Activated naive CD4-positive, alpha-beta T cell treated with anti-CD3 and anti-CD28 coated beads, Interleukin-2, amount 10 ng/mL, durations not matched to agents 7 days and 5 days (primary cell): ENCODE measurements at regions not wholly inside any gene's neighbourhood (a gene's known extent, or its start where the extent isn't known, plus 50 kb on each side); places are given as distances from the start of the nearest gene placed in this dataset.
"Not testable (repeated sequence)": the region's sequence is repeated elsewhere in the genome, so short reads cannot be mapped to it uniquely, and the experiment has no call there.

Experiments used
- CTCF ChIA-PET: fragments of 350-600 bp; sonication (Branson Sonifier 250); formaldehyde crosslinking; loops from one replicate; lab custom pipeline; 2021; ENCODE audit warnings: antibody characterized with exemption; lab: Charles Lee
- DNase-seq: peaks from one replicate; pipeline ENCODE4 v3.0.0-alpha.2; 2020
- H3K27ac Mint-ChIP-seq: one replicate; pipeline ENCODE4 v1.8.0; 2021; ENCODE audit warnings: mild to moderate bottlenecking, moderate library complexity, mixed read lengths
- H3K27me3 Mint-ChIP-seq: one replicate; pipeline ENCODE4 v1.8.0; 2021; ENCODE audit warnings: mild to moderate bottlenecking, mixed read lengths
- H3K36me3 Mint-ChIP-seq: one replicate; pipeline ENCODE4 v1.8.0; 2021; ENCODE audit warnings: mixed read lengths
- H3K4me1 Mint-ChIP-seq: one replicate; pipeline ENCODE4 v1.8.0; 2021; ENCODE audit warnings: mixed read lengths
- H3K4me3 Mint-ChIP-seq: one replicate; pipeline ENCODE4 v1.8.0; 2021; ENCODE audit warnings: mild to moderate bottlenecking, moderate library complexity, mixed read lengths
- H3K9me3 Mint-ChIP-seq: one replicate; pipeline ENCODE4 v1.8.0; 2021; ENCODE audit warnings: mixed read lengths

DNA sequence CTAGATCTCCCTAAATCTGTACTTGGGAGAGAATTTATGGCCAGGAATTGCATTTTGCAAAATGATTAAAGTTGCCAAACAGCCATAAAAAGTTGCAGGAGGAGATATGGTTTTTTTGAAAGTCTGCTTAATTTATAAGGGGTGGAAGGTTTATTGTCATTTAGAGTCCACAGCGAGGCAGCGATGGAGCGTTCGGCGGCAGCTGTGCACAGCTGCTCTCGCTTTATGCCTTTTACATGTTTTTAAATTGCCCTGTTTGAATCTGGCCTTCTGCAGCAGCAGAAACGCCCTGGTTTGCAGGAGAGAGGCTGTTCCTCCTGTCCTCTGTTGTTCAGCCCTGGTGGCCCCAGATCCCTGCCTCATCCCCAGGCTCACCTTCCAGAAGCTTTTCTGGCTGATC, 144.9 kb upstream of the POU3F1 start:
- Mint-ChIP-seq H3K27me3 (peaks cover 53% of the 10 kb centered on the region), H3K36me3 (no peaks in the 10 kb centered on the region), H3K9me3 (no peaks in the 10 kb centered on the region), H3K4me1 (no peaks in the 10 kb centered on the region), H3K4me3 (no peak overlapping the region), H3K27ac (no peak overlapping the region)
- DNase-seq = no peak
- CTCF ChIA-PET = no interaction called here

DNA sequence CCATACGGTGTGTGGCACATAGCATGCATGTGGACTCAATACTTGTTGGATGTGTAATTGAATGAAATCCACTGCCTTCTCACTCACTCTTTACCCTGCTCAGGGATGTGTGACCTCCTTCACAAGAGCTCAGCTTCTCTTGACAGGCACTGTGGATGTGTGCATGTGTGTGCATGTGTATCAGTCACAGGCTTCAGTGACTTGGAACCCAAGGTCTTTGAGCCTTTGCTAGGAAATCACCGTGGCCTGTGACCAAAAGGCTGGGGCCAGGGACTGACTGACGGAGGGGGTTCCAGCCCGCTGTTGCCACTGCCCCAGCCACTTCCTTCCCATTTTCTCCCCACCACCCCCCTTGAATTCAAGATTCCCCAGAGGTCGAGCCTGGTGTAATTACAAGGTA, 144.4 kb upstream of the POU3F1 start:
- H3K4me1 Mint-ChIP-seq = no peaks in the 10 kb centered on the region
- no peaks in the 10 kb centered on the region for H3K36me3 Mint-ChIP-seq
- H3K9me3 Mint-ChIP-seq = no peaks in the 10 kb centered on the region
- no peak for DNase-seq
- H3K27me3 Mint-ChIP-seq = peaks cover 50% of the 10 kb centered on the region
- CTCF ChIA-PET = no interaction called here
- H3K27ac Mint-ChIP-seq = no peak overlapping the region
- H3K4me3 Mint-ChIP-seq = no peak overlapping the region

DNA sequence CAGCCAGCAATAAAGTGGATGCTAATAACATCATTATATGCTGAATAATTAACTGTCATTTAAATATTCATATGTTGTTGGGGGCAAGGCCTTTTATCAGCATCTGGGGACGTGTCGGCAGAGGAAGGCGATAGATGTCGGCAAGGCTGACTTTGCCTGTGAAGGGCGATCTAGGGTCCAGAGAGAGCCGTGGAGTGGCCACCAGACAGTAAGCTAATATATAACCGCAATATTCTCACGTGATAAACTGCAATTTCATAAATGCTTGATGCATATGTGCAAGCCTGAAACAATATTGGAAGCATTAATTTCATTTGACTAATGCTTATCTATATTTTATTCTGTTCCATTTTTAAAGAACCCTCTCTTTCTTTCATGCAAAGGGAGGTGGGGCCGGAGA, 141.0 kb upstream of the POU3F1 start:
- no peaks in the 10 kb centered on the region for H3K9me3 Mint-ChIP-seq
- no peak overlapping the region for H3K4me3 Mint-ChIP-seq
- CTCF ChIA-PET = no interaction called here
- no peaks in the 10 kb centered on the region for H3K4me1 Mint-ChIP-seq
- peaks cover 49% of the 10 kb centered on the region for H3K27me3 Mint-ChIP-seq
- no peak overlapping the region for H3K27ac Mint-ChIP-seq
- no peaks in the 10 kb centered on the region for H3K36me3 Mint-ChIP-seq
- no peak for DNase-seq

DNA sequence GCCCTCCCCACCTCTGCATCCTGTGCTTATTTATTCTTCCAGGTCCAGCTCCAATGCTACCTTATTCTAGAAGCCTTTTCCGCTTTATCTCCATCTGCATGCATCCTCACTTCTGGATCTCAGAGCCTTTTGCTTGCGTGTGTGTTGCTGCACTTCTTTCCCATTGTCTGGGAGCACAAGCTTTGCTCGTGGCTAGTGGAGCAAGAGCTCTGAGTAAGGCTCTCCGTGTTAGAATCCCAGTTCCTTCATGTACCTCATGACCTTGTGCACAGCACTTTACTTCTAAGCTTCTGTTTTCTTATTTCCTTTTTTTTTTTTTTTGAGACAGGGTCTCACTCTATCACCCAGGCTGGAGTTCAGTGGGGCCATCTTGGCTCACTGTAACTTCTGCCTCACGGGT, 140.0 kb upstream of the POU3F1 start:
- no peak overlapping the region for H3K4me3 Mint-ChIP-seq
- peaks cover 46% of the 10 kb centered on the region for H3K27me3 Mint-ChIP-seq
- CTCF ChIA-PET = no interaction called here

DNA sequence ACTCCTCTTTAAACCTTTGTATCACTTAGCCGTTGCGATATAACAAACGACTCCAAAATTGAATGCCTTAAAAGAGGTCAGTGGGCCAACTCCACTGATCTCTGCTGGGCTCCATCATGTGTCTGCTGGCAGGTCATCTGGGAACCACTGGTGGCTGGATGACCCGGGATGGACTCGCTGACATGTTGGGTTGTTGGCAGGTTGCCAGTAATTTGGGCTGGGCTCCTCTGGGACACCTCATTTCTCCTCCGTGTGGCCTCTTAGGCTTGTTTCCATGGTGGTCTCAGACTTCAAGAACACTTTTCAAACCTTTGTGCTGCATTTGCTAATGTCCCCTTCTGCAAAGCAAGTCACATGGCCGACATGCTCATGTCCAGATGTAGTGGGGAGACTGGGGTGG, 139.3 kb upstream of the POU3F1 start:
- DNase-seq = no peak
- CTCF ChIA-PET = no interaction called here
- H3K4me1 Mint-ChIP-seq = no peaks in the 10 kb centered on the region
- peaks cover 40% of the 10 kb centered on the region for H3K27me3 Mint-ChIP-seq
- H3K4me3 Mint-ChIP-seq = no peak overlapping the region
- H3K9me3 Mint-ChIP-seq = no peaks in the 10 kb centered on the region
- no peaks in the 10 kb centered on the region for H3K36me3 Mint-ChIP-seq
- H3K27ac Mint-ChIP-seq = no peak overlapping the region

More for the DNA sequence above, 140.0 kb upstream of the POU3F1 start:
- H3K27ac Mint-ChIP-seq = no peak overlapping the region
- no peak for DNase-seq
- H3K4me1 Mint-ChIP-seq = no peaks in the 10 kb centered on the region
- no peaks in the 10 kb centered on the region for H3K9me3 Mint-ChIP-seq
- H3K36me3 Mint-ChIP-seq = no peaks in the 10 kb centered on the region

DNA sequence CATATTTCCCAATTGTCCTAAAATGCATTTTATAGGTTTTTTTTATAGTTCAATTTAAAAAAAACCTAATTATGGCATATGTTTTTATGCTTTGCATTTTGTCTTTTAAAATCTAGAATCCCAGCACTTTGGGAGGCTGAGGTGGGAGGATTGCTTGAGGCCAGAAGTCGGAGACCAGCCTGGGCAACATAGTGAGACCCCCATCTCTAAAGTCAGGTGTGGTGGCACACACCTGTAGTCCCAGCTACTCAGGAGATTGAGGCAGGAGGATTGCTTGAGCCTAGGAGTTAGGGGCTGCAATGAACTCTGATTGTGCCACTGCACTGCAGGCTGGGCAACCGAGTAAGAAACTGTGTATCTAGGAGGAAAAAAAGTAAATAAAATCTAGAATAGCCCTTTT, 137.2 kb upstream of the POU3F1 start:
- H3K36me3 Mint-ChIP-seq = no peaks in the 10 kb centered on the region
- CTCF ChIA-PET = no interaction called here
- no peak overlapping the region for H3K4me3 Mint-ChIP-seq
- H3K4me1 Mint-ChIP-seq = no peaks in the 10 kb centered on the region
- no peak for DNase-seq
- H3K9me3 Mint-ChIP-seq = no peaks in the 10 kb centered on the region
- peaks cover 28% of the 10 kb centered on the region for H3K27me3 Mint-ChIP-seq
- no peak overlapping the region for H3K27ac Mint-ChIP-seq

DNA sequence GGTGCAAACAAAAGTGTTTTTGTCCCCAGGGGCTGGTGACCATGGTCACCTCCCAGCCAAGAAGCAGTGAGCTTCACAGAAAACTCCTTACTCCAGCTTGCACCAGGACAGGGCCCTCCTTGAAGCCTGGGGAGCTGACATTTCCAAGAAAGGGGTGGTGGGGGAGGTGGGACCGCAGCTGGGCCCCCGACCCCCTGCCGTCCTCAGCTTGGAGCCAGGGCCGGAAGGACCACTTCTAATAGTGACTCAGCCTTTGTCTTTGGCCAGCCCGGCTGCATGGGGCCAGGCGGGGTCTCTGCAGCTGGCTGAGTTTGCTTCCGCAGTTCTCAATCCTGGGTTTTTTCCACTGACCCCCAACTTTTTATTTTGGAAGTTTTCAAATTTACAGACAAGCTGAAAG, 136.5 kb upstream of the POU3F1 start:
- Mint-ChIP-seq H3K4me1 (no peaks in the 10 kb centered on the region), H3K9me3 (no peaks in the 10 kb centered on the region), H3K36me3 (no peaks in the 10 kb centered on the region), H3K27ac (no peak overlapping the region), H3K27me3 (peaks cover 25% of the 10 kb centered on the region), H3K4me3 (no peak overlapping the region)
- no peak for DNase-seq
- CTCF ChIA-PET = no interaction called here

DNA sequence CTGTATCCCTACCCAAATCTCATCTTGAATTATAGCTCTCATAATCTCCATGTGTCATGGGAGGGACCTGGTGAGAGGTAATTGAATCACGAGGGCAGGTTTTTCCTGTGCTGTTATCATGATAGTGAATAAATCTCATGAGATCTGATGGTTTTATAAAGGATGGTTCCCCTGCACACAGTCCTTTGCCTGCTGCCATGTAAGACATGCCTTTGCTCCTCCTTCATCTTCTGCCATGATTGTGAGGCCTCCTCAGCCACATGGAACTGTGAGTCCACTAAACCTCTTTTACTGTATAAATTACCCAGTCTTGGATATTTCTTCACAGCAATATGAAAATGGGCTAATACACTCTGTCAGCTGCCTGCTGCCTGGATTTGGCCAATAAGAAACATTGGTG, 133.8 kb upstream of the POU3F1 start:
- H3K4me1 Mint-ChIP-seq, DNase-seq, H3K4me3 Mint-ChIP-seq, CTCF ChIA-PET, H3K27ac Mint-ChIP-seq, H3K36me3 Mint-ChIP-seq, H3K9me3 Mint-ChIP-seq: not testable (repeated sequence)
- peaks cover 18% of the 10 kb centered on the region for H3K27me3 Mint-ChIP-seq

DNA sequence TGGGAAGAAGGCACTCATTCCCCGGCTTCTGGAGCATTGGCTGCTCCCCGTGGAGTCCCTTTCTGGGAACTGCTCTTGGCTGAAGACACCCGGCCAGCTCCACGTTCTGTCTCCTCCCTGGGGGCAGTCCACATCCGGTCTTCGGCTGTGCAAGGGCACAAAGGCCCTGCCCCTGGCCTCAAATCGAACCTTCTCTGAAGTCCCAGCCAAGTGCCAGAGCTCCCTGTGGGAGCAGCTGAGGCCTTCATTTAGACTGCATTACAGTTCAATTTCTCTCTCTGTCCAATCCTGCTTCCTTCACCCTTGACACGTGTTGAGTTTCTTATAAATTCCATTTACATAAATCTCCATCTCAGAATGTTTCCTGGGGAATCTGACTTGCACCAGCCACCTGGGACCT, 132.9 kb upstream of the POU3F1 start:
- Mint-ChIP-seq H3K4me1 (no peaks in the 10 kb centered on the region), H3K27ac (no peak overlapping the region), H3K27me3 (peaks cover 16% of the 10 kb centered on the region), H3K36me3 (no peaks in the 10 kb centered on the region), H3K9me3 (no peaks in the 10 kb centered on the region), H3K4me3 (no peak overlapping the region)
- no peak for DNase-seq
- CTCF ChIA-PET = no interaction called here

DNA sequence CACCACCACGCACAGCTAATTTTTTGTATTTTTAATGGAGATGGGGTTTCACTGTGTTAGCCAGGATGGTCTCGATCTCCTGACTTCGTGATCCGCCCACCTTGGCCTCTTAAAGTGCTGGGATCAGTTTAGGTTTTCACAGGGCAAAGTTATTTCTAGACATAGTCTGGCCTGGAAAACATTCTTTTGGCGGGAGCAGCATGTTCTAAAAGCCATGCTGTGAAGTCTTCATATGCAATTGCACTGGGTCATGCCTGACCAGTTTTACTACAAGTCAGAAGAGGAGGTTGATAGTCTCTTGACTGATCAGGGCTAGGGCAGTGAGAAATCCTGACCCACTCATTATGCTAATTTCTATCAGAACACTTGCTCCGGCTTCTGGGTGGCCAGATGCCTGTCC, 131.6 kb upstream of the POU3F1 start:
- Mint-ChIP-seq H3K9me3 (no peaks in the 10 kb centered on the region), H3K4me1 (no peaks in the 10 kb centered on the region), H3K27me3 (peaks cover 12% of the 10 kb centered on the region), H3K27ac (no peak overlapping the region), H3K36me3 (no peaks in the 10 kb centered on the region), H3K4me3 (no peak overlapping the region)
- CTCF ChIA-PET = no interaction called here
- DNase-seq = no peak

DNA sequence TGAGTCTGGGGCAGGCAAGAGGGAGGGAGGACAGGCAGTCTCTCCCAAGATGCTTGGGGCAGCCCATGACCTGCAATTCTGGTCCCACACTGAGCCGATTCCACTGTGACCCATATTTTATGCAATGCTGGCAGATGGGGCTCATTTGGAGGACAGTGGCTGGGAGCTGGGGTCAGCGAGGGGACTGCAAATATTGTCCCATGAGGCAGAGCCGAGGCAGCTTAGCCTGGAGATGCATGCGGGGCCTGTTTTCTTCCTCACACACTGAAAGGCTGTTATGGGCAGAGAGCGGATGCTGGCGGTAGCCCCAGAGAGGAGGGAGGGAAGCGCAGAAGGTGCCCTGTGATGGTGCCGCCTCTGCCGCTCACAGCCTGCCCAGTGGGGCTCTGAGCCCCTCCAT, 128.5 kb upstream of the POU3F1 start:
- Mint-ChIP-seq H3K27ac (no peak overlapping the region), H3K4me3 (no peak overlapping the region), H3K36me3 (no peaks in the 10 kb centered on the region), H3K9me3 (no peaks in the 10 kb centered on the region), H3K4me1 (no peaks in the 10 kb centered on the region), H3K27me3 (peaks cover 8% of the 10 kb centered on the region)
- DNase-seq = no peak
- CTCF ChIA-PET = no interaction called here

DNA sequence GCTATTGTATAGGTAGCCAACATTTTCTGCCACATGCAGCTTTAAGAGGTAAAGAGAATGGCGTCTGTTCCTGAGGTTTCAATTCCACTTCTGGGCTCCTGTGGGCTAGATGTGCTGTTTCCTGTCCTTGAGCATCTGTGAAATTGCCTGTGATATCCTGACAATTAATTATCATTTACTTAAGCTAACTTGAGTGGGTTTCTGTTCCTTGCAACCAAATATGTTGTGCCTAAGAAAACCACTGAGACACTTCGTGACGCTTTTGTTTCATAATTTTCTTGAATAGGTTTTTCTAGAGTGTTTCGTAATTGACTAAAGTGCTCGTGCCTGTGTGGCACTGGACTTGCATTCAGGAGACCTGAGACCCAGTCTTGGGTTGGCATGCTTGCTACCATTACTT, 127.3 kb upstream of the POU3F1 start:
- CTCF ChIA-PET = no interaction called here
- H3K27me3 Mint-ChIP-seq = peaks cover 4% of the 10 kb centered on the region
- no peaks in the 10 kb centered on the region for H3K36me3 Mint-ChIP-seq
- H3K9me3 Mint-ChIP-seq = no peaks in the 10 kb centered on the region
- no peak for DNase-seq
- no peaks in the 10 kb centered on the region for H3K4me1 Mint-ChIP-seq
- no peak overlapping the region for H3K27ac Mint-ChIP-seq
- H3K4me3 Mint-ChIP-seq = no peak overlapping the region

DNA sequence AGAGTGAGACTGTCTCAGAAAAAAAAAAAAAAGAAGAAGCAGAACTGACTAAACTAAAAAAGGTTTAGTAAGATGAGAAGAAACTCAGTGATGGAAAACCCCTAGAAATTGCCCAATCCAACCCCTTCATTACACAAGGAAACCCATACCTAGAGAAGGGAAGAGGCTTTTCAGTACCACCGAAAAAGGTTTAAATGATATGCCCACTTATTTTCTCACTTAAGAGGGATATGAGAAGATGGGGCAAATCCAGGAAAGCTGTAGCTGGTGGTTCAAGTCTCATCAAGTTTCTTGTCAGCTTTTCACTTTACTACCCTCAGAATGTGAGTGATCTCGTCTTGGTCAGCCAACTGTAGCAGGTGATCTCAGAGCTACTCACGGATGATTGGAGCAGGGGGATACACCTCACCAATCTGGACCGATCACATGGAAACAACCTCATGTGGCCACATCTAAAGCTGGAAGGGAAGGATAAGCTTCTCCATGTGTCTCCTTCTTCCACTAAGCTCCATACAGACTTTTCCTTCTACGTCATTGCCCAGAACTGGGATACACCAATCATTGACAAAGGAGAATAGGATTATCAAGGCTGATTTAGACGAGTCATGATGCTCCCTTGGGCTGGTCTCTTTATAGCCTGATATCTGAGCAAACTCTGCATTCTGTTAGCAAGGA, 126.7 kb upstream of the POU3F1 start:
- Mint-ChIP-seq H3K9me3 (no peaks in the 10 kb centered on the region), H3K36me3 (no peaks in the 10 kb centered on the region), H3K4me3 (no peak overlapping the region), H3K27ac (no peak overlapping the region), H3K27me3 (peaks cover 7% of the 10 kb centered on the region), H3K4me1 (no peaks in the 10 kb centered on the region)
- CTCF ChIA-PET = no interaction called here
- DNase-seq = no peak

DNA sequence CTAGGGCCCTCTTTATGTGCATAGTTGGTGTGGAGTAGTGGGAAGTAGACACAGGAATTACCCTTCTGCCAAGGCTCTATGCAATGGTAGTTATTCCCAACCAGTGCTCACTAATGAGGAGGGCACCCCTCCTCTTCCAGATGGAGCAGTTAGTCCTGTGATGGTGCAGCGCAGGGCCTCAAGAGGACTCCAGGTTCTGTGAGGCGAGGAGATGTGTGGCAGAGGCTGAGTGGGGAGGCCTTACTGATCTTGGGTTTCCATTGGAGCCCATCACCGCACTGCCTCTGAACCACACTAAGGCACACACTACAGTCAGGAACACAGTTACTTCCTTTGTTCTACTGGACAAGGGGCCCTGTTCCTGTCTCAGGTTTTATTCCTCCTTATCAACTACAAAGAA, 122.5 kb upstream of the POU3F1 start:
- H3K27me3 Mint-ChIP-seq = peaks cover 26% of the 10 kb centered on the region
- no peaks in the 10 kb centered on the region for H3K36me3 Mint-ChIP-seq
- H3K9me3 Mint-ChIP-seq = no peaks in the 10 kb centered on the region
- no peak for DNase-seq
- H3K27ac Mint-ChIP-seq = no peak overlapping the region
- H3K4me3 Mint-ChIP-seq = no peak overlapping the region
- CTCF ChIA-PET = no interaction called here
- H3K4me1 Mint-ChIP-seq = no peaks in the 10 kb centered on the region

DNA sequence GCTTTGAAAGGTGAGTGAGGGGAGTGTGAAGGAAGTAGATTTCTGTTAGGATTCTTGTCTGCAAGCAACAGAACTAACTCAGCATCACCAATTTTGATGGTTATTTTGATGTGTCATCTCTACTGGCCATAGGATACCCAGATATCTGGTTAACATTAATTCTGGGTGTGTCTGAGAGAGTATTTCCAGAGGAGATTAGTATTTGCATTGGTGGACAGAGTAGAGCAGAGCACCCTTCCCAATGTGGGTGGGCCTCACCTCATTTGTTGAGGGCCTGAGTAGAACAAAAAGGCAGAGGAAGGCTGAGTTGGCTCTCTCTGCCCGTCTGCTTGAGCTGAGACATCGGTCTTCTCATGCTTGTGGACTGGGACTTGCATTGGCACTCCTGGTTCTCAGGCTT, 121.8 kb upstream of the POU3F1 start:
- CTCF ChIA-PET = no interaction called here
- DNase-seq = no peak
- Mint-ChIP-seq H3K36me3 (no peaks in the 10 kb centered on the region), H3K9me3 (no peaks in the 10 kb centered on the region), H3K27ac (no peak overlapping the region), H3K4me3 (no peak overlapping the region), H3K27me3 (peaks cover 29% of the 10 kb centered on the region), H3K4me1 (no peaks in the 10 kb centered on the region)

DNA sequence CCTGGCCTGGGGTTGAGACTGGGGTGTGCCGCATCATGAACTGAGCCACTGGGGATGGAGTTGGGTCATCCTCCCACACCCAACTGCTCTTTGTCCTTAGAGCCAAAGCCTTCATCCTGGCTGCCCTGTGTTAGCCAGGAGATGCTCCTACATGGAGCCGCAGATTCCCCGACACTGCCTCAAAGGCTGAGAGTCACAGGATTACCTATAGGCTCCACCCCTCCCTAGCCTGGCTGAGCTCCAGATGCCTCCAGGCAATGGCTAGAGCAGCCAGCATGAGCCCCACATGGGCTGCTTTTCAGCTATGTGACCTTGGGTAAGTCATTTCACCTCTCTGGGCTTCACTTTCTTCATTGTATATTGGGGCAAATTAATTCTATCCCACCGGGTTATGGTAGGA, 119.9 kb upstream of the POU3F1 start:
- no peak overlapping the region for H3K4me3 Mint-ChIP-seq
- H3K27me3 Mint-ChIP-seq = peaks cover 33% of the 10 kb centered on the region
- CTCF ChIA-PET = no interaction called here

More for the DNA sequence above, 119.9 kb upstream of the POU3F1 start:
- Mint-ChIP-seq H3K4me1 (no peaks in the 10 kb centered on the region), H3K36me3 (no peaks in the 10 kb centered on the region), H3K9me3 (no peaks in the 10 kb centered on the region), H3K27ac (no peak overlapping the region)
- DNase-seq = no peak
